ENCODE measurements at regions not wholly inside any gene's neighbourhood (a gene's known extent, or its start where the extent isn't known, plus 50 kb on each side); places are given as distances from the start of the nearest gene placed in this dataset.

- WGBS (ENCODE audit: insufficient coverage, insufficient replicate concordance, low lambda C conversion rate, missing lambda C conversion rate): 45% methylated on average over 5 of the region's 5 CpGs
- Histone ChIP-seq H3K4me2 (ENCODE audit: control insufficient read depth, insufficient read depth) (no peak overlapping the region), H3K27me3 (replicated peaks in 1 of 2; ENCODE audit: control insufficient read depth in 2 of 2, insufficient read depth in 2 of 2, low read length in 1 of 2) (no peaks in the 10 kb centered on the region), H3K4me3 (no peak overlapping the region), H3K9me3 (replicated peaks; ENCODE audit: control insufficient read depth, insufficient read depth, low read length) (no peaks in the 10 kb centered on the region), H3K4me1 (ENCODE audit: control insufficient read depth, insufficient read depth, low read length) (no peaks in the 10 kb centered on the region), H3K9ac (ENCODE audit: control insufficient read depth, insufficient read depth, low read length) (no peak overlapping the region), H3K79me2 (ENCODE audit: control insufficient read depth, insufficient read depth, low read length) (no peaks in the 10 kb centered on the region), H4K20me1 (ENCODE audit: control insufficient read depth, insufficient read depth) (no peaks in the 10 kb centered on the region), H3K36me3 (ENCODE audit: control insufficient read depth in 2 of 2, insufficient read depth in 2 of 2, low read length in 1 of 2) (no peaks in the 10 kb centered on the region), H3K27ac (ENCODE audit: control insufficient read depth, insufficient read depth) (no peak overlapping the region), H2AFZ (ENCODE audit: control insufficient read depth, low read depth, low read length) (no peak overlapping the region)
- RAD21 ChIA-PET (ENCODE audit: unreplicated experiment): no interaction called here
- DNase-seq (ENCODE audit: low read depth, low spot score) (no peak), FAIRE-seq (no peak), ATAC-seq (no peak)
- SMC1A ChIA-PET (ENCODE audit: uncharacterized antibody, unreplicated experiment): no interaction called here
- in situ Hi-C loops (cut with MboI): no loop called here
- TF ChIP-seq POLR2A (IDR thresholded peaks at IDR 0.05; ENCODE audit: low read depth, low read length) (no peak), ZNF687 (IDR thresholded peaks at IDR 0.05) (no peak), FOXK2 (IDR thresholded peaks at IDR 0.05) (no peak), SRF (IDR thresholded peaks at IDR 0.05; ENCODE audit: low read depth in 2 of 2, low read length in 2 of 2) (no peak), ZNF622 (IDR thresholded peaks at IDR 0.05) (no peak), CEBPZ (IDR thresholded peaks at IDR 0.05; ENCODE audit: low read depth, low read length) (no peak), ZBTB33 (IDR thresholded peaks at IDR 0.05) (no peak), MYB (IDR thresholded peaks at IDR 0.05; ENCODE audit: borderline replicate concordance, low read depth, low read length) (no peak), CREM (IDR thresholded peaks at IDR 0.05; ENCODE audit: low read depth) (no peak), NR2C2 (IDR thresholded peaks at IDR 0.05; ENCODE audit: borderline replicate concordance, control insufficient read depth, insufficient read length, low read depth) (no peak), ESRRA (IDR thresholded peaks at IDR 0.05; ENCODE audit: low read length) (no peak), MLLT1 (IDR thresholded peaks at IDR 0.05) (no peak), MEF2B (IDR thresholded peaks at IDR 0.05; ENCODE audit: partially characterized antibody, poor library complexity, severe bottlenecking) (no peak), TBL1XR1 (IDR thresholded peaks at IDR 0.05; ENCODE audit: low read depth, low read length) (no peak)
- no TSS peak for BruUV-seq (replicated peaks)
- POLR2A ChIA-PET: no interaction called here
- CTCF ChIA-PET: no interaction called here
- intact Hi-C loops (cut with micrococcal nuclease; ENCODE audit: unreplicated experiment): no loop called here
These were observed 145.0 kb upstream of the ZC3H11B start for GRCh38 chr1:219757890-219758289.

Data from GM12878 (cell line).